GM19035 (cell line): ENCODE measurements at regions not wholly inside any gene's neighbourhood (a gene's known extent, or its start where the extent isn't known, plus 50 kb on each side); places are given as distances from the start of the nearest gene placed in this dataset.

ENCODE experiments used
- ATAC-seq: cut with Tn5 transposase; IDR thresholded peaks from one replicate; pipeline ENCODE4 v1.9.1; 2021; ENCODE audit not compliant: unreplicated experiment

- ATAC-seq = no peak
These were observed 1291.6 kb upstream of the SLC10A2 start for GRCh38 chr13:104357672-104358354.

DNA sequence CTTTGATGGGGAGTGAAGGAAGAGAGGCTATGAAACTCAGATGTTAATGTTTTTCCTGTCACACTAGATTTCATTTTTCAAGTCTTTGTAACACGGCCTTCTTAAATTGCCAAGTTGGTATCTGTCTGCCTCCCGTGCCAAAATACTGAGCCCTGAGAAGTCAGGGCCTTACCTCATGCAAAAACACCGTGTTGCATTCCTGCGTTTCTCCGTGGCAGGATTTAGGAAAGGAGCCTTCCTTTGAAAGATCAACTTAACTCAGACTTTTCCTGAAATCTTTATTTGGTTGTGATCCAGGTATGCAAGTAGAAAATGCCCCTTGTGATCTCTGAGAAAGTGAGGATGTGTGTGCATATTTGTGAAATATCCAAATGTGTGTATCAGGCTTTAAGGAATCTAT, 1291.0 kb upstream of the SLC10A2 start:
- no peak for ATAC-seq

DNA sequence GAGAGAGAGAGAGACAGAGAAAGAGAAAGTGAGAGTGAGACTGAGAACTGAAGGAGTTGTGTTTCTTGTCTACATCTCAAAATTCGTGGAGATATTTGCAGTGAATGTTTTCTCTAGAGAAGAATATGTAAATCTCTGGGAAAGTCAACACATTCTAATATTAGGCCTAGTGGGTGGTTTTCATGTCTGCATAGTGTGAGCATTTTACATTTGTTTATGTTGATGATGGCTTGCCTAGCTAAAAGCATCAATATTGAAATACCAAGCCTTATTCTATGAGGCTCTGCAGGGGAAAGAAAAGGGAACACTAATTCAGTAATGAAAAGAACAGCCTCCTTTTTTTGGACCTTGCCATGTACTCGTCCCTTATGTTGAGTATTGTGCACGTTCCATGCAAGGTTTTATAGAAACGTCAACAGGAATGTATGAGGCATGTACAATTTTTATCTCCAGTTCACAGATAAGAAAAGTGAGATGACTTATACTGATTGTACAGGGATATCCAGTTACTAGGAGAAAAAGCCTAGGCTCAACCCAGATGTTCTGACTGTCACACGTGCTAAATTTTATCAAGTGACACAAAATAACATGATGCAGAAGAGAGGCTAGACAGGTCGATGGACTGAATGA, 1288.9 kb upstream of the SLC10A2 start:
- no peak for ATAC-seq

DNA sequence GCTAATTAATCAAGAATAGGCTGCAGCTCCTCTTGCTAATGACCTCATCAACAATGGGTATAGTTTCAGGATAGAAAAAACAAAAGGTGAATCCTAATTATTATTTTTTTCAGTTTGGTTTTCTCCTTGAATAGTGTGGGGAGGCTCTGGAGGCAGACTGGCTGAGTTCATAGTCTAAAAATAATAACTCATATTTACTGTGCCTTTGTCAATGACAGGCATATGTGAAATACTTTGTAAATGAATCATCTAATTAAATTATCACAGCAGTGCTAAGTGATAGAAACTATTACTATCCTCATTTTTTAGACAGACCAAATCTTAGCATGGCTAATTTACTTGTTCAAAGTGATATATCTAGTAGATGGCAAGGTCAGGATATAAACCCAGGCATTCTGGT, 1261.0 kb upstream of the SLC10A2 start:
- no peak for ATAC-seq

- no peak for ATAC-seq
These were observed 1260.3 kb upstream of the SLC10A2 start for GRCh38 chr13:104326523-104326922.

DNA sequence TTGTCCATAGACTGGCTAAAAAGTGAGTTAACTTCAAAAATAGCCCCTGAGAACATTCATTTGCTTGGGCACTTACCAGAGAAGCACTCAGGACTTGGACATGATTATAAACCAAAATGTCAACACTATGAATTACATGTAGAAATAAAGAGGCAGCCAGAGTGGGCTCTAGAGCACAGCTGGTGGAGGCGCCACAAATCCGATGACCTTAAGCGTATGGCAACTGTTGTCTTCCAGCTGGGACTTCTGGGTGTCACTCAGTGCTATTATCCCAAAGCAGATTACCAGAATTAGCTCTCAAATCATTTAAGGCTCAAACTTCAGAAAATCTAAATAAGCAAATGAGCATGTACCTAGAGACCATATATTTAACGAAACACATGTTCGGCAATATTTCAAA, 1255.5 kb upstream of the SLC10A2 start:
- no peak for ATAC-seq

- no peak for ATAC-seq
These were observed 1254.2 kb upstream of the SLC10A2 start for GRCh38 chr13:104320446-104320845.

DNA sequence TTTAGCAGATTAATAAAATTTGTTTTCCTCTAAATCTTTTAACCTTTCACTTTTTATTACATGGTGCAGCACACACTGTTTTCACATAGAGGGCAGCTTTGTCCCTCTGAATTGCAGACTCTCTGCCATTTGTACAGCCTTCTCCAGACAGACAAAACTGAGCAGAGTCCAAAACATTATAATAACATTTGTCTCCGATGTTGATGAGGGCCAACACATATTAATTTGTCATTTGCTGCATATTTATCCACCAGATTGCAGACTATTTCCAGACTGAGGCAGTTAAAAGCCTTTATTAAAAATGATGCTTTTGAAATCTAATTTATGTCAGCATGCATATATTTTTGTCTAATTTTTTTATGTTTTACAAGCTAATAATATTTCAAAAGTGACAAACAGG, 1251.9 kb upstream of the SLC10A2 start:
- no peak for ATAC-seq

DNA sequence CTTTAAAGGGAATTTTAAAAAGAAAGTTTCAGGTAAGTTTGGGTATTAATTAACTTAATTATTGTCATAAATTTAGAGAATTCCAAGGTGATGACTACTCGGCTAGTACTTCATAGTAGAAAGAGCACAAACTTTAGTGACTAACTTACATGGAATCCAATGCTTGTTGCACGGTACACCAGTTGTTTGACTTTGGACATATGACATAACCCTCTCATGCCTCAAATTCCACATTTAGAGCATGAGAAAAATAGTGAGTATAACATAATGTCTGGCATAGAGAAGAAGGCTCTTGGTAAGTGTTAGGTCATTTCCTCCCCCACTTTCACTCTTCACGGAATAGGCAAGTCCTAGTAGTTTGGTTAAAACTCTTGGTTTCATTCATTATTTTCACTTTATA, 1249.4 kb upstream of the SLC10A2 start:
- no peak for ATAC-seq

- no peak for ATAC-seq
These were observed 1248.8 kb upstream of the SLC10A2 start for GRCh38 chr13:104314926-104315535.

DNA sequence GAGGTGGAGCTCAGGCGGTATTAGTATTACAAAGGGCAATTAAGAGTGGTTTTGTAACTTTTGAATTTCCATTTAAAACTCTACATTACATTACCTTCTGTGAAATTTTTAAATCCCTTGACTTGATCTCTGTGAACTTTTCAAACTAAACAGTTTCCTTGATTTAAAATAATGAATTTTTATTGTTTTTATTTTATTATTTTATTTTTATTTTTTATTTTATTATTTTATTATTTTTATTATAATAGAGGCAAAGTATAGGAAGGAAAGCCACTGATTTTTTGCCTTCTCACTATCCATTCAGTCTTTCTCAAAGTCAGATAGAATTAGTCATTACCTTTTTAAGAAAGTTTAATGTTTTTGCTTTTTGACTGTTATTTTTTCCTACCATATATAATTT, 1248.1 kb upstream of the SLC10A2 start:
- no peak for ATAC-seq

DNA sequence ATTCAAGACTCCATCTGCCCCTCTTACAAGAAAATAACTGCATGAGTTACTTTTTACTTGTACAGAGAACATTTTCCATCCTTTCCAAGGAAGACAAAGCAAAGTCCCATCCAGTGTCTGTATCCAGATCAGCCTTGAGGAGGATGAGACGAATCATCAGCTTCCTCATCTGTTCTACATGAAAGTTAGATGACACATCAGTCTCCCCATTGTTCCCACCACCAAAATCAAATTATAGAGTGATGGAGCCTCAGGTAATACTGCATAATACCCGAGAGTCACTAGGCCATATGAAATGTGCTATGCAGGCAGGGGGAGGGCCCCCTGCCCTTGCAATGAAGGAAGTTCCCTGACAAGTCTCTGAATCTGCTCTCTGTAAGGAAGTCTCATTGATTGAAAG, 1244.6 kb upstream of the SLC10A2 start:
- ATAC-seq = no peak

DNA sequence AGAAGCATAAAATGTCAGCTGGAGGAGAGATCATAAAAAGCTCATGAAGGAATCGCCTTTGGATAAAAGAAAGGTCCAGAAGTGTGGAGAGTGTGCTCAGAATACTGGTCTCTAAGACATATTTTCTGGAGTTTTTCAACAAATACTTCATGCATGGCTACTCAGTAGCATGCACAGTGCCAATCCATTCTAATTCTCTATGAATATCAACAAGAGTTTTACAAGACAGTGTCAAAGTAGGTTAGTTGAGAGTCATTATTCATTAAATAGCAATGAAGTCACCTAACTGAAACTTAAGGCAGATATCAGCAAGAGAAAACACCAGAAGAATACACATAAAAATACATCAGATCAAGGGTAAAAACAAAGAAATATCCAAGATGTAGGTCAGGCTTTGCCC, 1243.2 kb upstream of the SLC10A2 start:
- ATAC-seq = no peak

- no peak for ATAC-seq
These were observed 1235.2 kb upstream of the SLC10A2 start for GRCh38 chr13:104301171-104301975.

GRCh38 chr13:104297075-104297474, 1230.9 kb upstream of the SLC10A2 start:
- no peak for ATAC-seq

- ATAC-seq = no peak
These were observed 1230.1 kb upstream of the SLC10A2 start for GRCh38 chr13:104296286-104296685.

- no peak for ATAC-seq
These were observed 1229.3 kb upstream of the SLC10A2 start for GRCh38 chr13:104295537-104295936.

GRCh38 chr13:104289400-104289799, 1223.2 kb upstream of the SLC10A2 start:
- ATAC-seq = no peak

DNA sequence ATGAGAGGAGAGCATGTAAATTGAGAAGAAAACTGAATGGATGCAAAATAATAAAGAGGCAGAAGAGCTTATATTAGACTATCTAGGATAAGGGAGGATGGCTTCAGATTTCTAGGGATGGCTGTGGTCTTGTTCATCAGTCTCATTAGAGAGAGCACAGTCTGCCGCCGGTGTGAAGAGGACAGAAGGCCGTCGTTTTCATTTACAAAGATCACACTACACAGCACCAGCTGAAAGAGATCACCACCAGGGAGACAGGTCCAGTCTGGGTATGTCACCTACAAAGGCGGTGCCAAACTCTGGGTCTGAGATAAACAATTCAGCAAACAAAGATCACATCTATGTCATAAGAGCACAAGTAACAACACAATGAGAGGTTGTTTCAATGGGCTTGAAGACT, 1222.3 kb upstream of the SLC10A2 start:
- no peak for ATAC-seq

DNA sequence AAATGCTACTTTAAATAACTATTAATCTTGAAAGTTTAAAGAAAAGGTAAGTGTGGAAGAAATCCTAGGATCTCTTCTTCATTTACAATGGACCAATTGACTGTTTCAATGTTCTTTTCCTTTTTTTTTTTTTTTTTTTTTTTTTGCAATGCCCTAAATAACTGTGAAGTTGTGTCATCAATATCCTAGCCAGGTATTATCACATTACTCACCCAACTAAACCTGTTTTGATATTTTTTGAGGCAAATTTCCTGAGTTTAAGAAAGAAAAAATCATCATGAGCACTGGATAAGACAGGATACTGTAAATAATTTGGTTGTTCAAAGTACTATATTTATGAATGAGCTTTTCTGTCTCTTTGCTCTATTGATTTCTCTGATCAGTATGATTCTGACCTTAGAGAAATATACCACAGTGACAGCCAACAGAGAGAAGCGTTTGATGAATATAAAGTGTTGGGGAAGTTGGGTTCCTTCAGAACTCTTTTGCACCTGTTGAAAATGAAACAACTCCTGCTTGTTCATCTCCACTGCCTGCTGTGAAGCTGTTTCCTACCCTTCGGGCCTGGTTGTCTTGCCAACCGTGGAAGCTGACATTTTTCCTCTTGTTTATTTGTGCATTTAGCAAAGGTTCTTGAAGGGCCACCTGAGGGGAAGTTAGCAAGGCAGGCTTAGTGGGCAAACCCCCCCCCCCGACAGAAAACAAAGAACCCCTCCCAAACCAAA, 1220.5 kb upstream of the SLC10A2 start:
- no peak for ATAC-seq

- no peak for ATAC-seq
These were observed 1215.7 kb upstream of the SLC10A2 start for GRCh38 chr13:104281910-104282309.
